H1 (cell line): ENCODE measurements at regions not wholly inside any gene's neighbourhood (a gene's known extent, or its start where the extent isn't known, plus 50 kb on each side); places are given as distances from the start of the nearest gene placed in this dataset.

Source experiments
- CBX8 ChIP-seq: fragments of 300-800, 300-1000 bp; sonication (generic); IDR thresholded peaks from 2 replicates; pipeline ENCODE4 v1.7.1; 2016; ENCODE audit warnings: low read depth, low read length, borderline replicate concordance
- EP300 ChIP-seq, 2 experiments: IDR thresholded peaks; 1 replicate in 1 of 2; 2 replicates in 1 of 2; pipeline ENCODE4 v1.6.1; 2011 to 2012; ENCODE audit warnings: low read depth in 2 of 2, low read length in 2 of 2, mild to moderate bottlenecking in 2 of 2, borderline replicate concordance in 1 of 2, inconsistent platforms in 1 of 2, moderate library complexity in 1 of 2
- JUND ChIP-seq: IDR thresholded peaks from 2 replicates; pipeline ENCODE4 v1.6.1; 2011; ENCODE audit warnings: mild to moderate bottlenecking, improper control_type of control experiment, low read length
- KDM1A ChIP-seq: fragments of 200-600, 300-600 bp; sonication (generic); IDR thresholded peaks from 2 replicates; pipeline ENCODE4 v1.7.1; 2016; ENCODE audit warnings: mild to moderate bottlenecking, low read length, borderline replicate concordance
- TF ChIP-seq, protein P1 (sequence below), 3 experiments: IDR thresholded peaks; 1 replicate in 2 of 3; 2 replicates in 1 of 3; pipeline versions ENCODE4 v1.5.1 to v1.6.1; 2011; ENCODE audit warnings: low read length in 3 of 3, mild to moderate bottlenecking in 3 of 3, inconsistent platforms in 2 of 3, low read depth in 1 of 3, moderate library complexity in 1 of 3; ENCODE audit not compliant: insufficient read depth in 1 of 3; ENCODE audit errors: control extremely low read depth in 1 of 3
- TF ChIP-seq, protein P2 (sequence below): IDR thresholded peaks from 2 replicates; pipeline ENCODE4 v1.6.1; 2011; ENCODE audit warnings: low read length, improper control_type of control experiment

DNA sequence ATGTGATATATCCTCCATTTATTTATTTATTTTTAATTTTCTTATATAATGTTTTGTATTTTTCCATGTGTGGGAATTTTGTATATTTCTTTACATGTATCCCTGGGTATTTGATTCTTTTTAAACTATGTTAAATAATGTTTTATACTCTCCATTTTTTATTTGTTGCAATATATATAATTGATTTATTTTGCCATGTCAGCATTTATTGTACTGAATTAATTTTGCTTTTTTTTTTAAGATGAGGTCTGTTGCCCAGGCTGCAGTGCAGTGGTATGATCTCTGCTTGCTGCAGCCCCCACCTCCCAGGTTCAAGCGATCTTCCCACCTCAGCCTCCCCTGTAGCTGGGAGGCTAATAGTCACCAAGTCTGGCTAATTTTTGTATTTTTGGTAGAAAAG lies 187.4 kb downstream of the CDC14C start:
- TF ChIP-seq KDM1A, result no peak
- TF ChIP-seq, protein P1, sequence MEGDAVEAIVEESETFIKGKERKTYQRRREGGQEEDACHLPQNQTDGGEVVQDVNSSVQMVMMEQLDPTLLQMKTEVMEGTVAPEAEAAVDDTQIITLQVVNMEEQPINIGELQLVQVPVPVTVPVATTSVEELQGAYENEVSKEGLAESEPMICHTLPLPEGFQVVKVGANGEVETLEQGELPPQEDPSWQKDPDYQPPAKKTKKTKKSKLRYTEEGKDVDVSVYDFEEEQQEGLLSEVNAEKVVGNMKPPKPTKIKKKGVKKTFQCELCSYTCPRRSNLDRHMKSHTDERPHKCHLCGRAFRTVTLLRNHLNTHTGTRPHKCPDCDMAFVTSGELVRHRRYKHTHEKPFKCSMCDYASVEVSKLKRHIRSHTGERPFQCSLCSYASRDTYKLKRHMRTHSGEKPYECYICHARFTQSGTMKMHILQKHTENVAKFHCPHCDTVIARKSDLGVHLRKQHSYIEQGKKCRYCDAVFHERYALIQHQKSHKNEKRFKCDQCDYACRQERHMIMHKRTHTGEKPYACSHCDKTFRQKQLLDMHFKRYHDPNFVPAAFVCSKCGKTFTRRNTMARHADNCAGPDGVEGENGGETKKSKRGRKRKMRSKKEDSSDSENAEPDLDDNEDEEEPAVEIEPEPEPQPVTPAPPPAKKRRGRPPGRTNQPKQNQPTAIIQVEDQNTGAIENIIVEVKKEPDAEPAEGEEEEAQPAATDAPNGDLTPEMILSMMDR (IDR thresholded peaks at IDR 0.05; ENCODE audit: control extremely low read depth in 1 of 3, insufficient read depth in 1 of 3, low read depth in 1 of 3, low read length in 3 of 3), result no peak
- TF ChIP-seq JUND, result no peak
- no peak for TF ChIP-seq EP300 (IDR thresholded peaks at IDR 0.05; ENCODE audit: borderline replicate concordance in 1 of 2, low read depth in 2 of 2, low read length in 2 of 2)
- TF ChIP-seq, protein P2, sequence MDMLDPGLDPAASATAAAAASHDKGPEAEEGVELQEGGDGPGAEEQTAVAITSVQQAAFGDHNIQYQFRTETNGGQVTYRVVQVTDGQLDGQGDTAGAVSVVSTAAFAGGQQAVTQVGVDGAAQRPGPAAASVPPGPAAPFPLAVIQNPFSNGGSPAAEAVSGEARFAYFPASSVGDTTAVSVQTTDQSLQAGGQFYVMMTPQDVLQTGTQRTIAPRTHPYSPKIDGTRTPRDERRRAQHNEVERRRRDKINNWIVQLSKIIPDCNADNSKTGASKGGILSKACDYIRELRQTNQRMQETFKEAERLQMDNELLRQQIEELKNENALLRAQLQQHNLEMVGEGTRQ, result no peak
- TF ChIP-seq CBX8, result no peak
